EL (cell line): ENCODE measurements at regions not wholly inside any gene's neighbourhood (a gene's known extent, or its start where the extent isn't known, plus 50 kb on each side); places are given as distances from the start of the nearest gene placed in this dataset.

Experiments used
- DNase-seq: peaks from one replicate; pipeline ENCODE4 v3.0.0-alpha.2; 2016

GRCh38 chr9:89775641-89776040, 170.8 kb downstream of the GADD45G start:
- no peak for DNase-seq

DNA sequence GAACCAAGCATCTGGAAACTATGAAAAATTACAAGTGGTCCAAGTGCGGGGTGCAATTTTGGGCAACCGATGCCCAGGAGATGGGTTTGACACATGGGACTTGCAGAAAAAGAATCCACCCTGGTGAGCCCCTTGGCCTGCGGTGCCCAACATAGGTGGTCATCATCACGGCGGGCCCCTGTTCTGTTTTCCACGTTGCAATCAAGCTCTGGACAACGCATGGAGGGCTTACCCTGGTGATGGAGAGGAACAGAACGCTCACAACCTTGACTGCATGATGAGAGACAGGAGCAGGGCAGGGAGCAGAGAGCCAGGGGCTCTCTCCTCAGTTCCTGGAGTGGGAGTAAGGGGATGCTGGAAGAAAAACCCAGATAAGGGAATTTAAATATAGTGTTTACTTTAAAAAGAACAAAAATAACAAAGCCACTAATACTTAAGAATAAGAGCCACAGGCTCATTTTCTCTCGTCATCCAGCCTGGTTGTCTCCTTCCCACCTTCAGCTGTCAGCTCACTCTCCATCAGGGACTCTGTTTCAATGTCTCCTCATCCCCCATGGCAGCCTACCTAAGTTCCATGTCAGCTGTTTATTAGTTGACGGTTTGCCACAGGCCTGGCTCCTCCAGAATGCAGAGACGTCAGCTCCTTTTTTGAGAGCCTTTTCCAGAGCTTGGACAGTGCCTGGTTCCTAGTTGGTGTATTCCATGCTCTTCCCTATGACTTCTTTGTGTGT, 172.1 kb downstream of the GADD45G start:
- no peak for DNase-seq

- no peak for DNase-seq
Measured at GRCh38 chr9:89777544-89777943, 172.7 kb downstream of the GADD45G start.

DNA sequence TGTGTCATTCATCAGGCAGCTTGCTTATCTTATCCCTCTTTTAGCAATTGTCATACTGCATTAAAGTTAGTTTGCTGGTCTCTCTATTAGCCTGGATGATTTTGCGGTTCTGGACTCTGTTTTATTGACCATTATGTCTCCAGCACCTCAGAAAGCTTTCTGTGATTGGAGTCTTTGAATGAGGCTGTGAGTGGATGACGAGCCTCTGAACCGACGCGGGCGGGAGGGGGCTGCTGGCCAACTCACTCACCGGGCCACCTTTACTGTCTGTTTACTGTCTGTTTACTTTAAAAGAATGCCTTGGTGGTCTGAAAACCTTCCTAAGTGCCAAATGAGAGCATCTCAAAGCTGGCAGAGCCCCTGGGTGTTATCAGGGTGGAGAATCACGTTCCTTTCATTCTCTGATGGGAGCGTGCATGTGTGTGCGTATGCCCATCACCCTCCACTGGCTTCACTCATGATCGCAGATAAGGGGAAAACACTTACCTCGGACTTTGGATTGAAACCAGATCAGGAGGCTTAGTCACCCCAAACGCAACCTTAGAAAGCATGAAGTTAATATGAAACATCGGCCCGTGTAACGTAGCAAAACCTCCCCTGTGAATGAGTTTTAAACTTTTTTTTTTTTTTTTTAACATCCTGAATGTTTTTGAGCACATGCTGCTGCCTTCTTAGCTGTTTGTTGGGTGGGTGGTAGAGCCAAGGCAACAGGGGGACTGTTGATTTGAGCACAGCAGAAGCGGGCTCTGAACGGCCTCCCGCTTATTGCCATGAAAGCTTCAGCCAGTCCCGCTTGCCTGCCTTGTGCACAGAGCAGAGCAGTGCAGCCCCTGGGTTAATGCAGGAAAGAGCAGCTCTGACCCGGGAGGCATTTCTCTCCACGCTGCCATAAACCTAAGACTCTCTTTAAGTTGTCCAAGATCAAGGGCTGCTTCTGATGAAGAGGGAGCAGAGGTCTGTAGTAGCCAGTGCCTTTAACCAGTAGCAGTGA, 173.6 kb downstream of the GADD45G start:
- DNase-seq: no peak

GRCh38 chr9:89779405-89780203, 174.8 kb downstream of the GADD45G start:
- no peak for DNase-seq

- no peak for DNase-seq
Measured at GRCh38 chr9:89780959-89781358, 176.1 kb downstream of the GADD45G start.

DNA sequence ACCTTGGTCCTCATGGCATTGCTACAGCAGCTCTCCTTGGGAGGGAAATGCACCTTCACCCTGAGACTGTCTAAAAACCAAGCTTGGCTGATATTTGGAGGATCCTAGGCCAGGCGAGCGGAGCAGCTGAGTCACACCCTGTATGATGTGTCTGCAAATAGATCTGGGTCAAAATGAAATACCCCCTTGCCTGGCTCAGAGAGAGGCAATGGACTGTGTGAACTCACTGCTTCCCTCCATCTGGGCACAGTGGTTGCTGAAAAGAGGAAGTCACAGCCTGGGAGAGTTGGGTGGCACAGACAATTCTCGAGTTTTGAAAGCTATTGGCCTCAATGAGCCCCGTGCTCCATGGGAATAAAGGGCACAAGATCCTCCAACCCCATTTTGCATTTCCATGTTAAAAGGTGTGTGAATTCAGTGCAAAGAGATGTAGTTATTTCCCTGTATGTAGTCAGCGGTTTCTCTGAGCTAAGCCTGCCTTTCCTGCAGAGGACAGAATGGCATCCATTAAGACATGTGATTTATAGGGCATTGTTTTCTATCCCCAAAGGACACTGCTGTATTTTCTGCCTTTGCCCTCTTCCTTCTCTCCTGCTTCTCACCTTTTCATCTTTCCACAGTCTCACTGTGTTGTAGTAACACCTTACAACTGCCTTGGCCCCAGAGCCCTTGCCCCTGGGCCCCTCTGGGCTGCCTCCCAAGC, 177.2 kb downstream of the GADD45G start:
- no peak for DNase-seq

GRCh38 chr9:89786655-89787054, 181.8 kb downstream of the GADD45G start:
- no peak for DNase-seq

DNA sequence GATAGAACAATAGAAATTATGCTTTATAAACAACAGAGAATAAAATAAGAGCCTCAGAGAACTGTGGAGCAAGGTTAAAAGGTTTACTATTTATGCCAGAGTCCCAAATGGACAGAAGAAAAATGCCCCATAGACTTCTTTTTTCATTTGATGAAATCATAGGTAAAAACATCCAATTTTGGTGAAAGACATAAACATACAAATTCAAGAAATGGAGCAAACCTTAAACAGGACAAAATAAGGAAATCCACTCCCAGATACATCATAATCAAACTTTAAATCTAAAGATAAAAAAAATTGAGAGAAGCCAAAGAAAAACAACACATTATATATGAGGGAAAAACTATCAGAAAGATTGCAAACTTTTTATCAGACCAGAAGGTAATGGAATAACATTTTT, 182.8 kb downstream of the GADD45G start:
- DNase-seq: no peak

GRCh38 chr9:89788434-89788833, 183.6 kb downstream of the GADD45G start:
- no peak for DNase-seq

DNA sequence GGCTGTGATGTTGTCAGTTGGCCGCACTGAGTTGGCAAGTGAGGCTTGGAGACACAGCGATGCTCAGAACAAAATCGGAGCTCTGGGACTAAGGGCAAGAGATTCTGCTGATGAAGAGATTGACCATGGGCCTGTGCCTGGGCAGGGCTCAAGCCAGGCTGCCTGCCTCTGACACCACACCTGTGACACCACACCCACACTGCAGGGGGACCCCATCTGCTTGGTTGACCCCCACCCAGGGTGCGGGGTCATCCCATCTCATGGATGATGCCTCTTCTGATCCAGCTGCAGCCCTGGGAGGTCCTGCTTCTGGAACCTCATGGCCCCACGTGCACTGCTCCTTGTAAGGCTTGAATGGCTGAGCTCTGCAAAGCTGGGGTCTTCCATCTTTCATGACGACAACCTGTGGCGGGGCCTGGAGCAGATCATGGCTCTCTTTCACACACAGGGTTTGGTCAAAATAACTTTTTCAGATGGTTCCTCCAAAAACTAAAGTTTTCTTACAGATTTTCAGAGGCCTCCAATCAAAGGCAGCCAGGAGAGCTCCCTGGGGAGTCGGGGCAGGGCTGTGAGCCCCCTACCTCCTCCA, 185.2 kb downstream of the GADD45G start:
- no peak for DNase-seq

- DNase-seq: no peak
Measured at GRCh38 chr9:89790542-89791109, 185.8 kb downstream of the GADD45G start.

- no peak for DNase-seq
Measured at GRCh38 chr9:89791754-89792153, 186.9 kb downstream of the GADD45G start.

- DNase-seq: no peak
Measured at GRCh38 chr9:89792189-89793123, 187.6 kb downstream of the GADD45G start.

DNA sequence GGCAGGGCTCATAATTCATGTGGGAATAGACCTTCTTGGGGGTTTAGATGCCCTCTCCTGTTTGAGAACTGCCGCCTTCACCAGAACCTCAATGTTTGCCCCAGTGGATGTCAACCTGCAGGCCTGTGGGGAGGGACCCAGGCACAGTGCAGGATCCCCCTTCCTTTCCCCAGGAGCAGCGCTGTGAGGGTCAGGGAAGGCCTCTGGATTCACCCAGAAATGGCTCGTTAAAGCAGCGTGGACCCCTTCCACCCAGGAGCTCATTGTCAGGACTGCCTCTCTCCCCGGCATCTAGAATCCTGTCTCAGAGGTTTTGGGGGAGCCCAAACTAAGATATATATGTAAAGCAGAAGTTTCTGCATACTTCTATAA, 188.3 kb downstream of the GADD45G start:
- DNase-seq: no peak

DNA sequence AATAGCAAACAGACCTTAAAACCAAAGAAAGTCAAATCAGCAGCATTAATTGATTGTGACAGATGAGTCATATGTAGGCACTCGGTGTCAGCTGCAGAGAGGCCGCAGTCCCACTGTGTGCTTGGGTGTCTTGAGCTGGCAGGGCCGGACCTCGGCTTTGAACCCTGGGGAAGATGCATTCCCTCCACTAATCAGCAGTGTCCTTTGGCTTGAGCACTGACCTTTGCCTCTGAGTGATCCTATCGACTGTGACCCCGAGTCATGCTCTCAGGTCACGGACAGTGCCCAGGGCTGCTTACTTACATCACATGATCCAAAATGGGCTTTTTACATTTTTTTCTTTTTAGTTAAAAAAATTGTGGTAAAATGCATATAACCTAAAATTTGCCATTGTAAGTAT, 188.7 kb downstream of the GADD45G start:
- DNase-seq: no peak

- no peak for DNase-seq
Measured at GRCh38 chr9:89794918-89795317, 190.1 kb downstream of the GADD45G start.

DNA sequence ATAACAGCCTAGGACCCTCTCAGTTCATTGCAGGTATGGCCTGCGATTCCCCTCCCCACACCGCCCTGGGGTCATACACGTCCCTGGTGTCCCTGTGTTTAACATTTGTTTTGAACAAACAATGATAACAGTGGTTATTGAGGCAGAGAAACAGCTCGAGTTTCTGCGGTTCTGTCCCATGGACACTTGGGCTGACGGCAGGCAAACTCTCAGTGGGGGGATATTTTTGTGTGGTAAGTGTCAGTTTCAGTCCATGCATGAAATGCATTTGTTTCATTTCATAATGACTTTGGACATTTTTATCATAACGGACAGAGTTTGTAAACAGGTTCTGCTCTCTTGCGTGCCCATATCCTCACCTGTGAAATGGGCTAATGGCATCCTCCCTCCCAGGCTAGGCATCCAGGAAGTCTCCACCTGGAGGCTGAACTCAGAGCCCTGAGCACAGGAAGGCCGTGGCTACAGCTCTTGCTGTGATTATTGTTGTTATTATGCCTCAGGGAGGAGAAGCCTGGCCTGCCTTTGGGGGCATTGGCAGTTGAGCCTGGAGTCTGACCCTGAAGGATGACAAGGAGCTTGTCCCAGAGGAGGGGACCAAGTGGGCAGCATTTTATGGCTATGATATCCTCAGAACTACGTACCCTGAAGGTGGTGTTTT, 190.9 kb downstream of the GADD45G start:
- no peak for DNase-seq

GRCh38 chr9:89796606-89797005, 191.8 kb downstream of the GADD45G start:
- DNase-seq: no peak

DNA sequence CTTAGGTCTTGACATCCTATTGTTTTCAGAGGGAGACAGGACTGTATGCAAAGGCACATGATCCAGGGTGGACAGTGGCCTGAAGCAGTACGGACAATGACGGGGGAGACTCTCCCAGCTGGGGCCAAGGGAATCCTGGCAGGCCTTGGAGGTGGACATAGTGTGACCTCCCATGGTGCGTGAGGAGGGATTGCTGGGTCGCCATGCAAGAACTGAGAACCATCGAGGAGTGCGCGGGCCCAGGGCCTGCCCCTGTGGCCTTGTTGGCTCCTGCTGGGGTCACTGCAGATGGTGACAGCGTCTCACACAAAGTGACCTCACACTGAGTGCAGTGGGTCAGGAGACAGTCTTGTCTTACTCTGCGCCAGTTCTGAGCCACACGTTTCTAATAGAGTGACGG, 192.4 kb downstream of the GADD45G start:
- no peak for DNase-seq
